ENCODE measurements at regions not wholly inside any gene's neighbourhood (a gene's known extent, or its start where the extent isn't known, plus 50 kb on each side); places are given as distances from the start of the nearest gene placed in this dataset.

DNA sequence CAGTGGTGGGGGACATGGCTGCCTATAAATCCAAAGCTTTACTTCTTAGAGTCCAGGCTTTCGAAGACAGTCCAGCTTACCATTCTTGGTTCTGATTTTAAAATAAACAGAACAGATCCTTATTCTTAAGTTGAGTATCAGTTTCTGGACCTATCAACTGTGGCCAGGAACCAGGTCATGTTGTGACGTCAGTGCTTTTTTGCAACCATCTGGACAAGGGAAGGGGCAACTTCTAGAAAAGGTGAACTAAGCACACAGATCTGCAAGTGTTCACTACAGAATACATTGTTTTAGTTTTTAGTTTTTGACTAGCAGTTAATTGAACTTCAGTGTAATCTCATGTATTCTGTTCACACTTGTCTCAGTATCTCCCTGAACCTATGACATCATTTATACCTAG lies 326.0 kb upstream of the MGAT5 start:
- TF ChIP-seq, protein P1, sequence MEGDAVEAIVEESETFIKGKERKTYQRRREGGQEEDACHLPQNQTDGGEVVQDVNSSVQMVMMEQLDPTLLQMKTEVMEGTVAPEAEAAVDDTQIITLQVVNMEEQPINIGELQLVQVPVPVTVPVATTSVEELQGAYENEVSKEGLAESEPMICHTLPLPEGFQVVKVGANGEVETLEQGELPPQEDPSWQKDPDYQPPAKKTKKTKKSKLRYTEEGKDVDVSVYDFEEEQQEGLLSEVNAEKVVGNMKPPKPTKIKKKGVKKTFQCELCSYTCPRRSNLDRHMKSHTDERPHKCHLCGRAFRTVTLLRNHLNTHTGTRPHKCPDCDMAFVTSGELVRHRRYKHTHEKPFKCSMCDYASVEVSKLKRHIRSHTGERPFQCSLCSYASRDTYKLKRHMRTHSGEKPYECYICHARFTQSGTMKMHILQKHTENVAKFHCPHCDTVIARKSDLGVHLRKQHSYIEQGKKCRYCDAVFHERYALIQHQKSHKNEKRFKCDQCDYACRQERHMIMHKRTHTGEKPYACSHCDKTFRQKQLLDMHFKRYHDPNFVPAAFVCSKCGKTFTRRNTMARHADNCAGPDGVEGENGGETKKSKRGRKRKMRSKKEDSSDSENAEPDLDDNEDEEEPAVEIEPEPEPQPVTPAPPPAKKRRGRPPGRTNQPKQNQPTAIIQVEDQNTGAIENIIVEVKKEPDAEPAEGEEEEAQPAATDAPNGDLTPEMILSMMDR (IDR thresholded peaks at IDR 0.05; ENCODE audit: low read length), result no peak
- no peak for TF ChIP-seq EZH2 (IDR thresholded peaks at IDR 0.05; ENCODE audit: borderline replicate concordance, low read length)
